Activated CD4-positive, alpha-beta T cell treated with anti-CD3 and anti-CD28 coated beads for 1 hour (primary cell): ENCODE measurements at regions not wholly inside any gene's neighbourhood (a gene's known extent, or its start where the extent isn't known, plus 50 kb on each side); places are given as distances from the start of the nearest gene placed in this dataset.

Experiments used
- DNase-seq: peaks from one replicate; pipeline ENCODE4 v3.0.0-alpha.2; 2020

DNA sequence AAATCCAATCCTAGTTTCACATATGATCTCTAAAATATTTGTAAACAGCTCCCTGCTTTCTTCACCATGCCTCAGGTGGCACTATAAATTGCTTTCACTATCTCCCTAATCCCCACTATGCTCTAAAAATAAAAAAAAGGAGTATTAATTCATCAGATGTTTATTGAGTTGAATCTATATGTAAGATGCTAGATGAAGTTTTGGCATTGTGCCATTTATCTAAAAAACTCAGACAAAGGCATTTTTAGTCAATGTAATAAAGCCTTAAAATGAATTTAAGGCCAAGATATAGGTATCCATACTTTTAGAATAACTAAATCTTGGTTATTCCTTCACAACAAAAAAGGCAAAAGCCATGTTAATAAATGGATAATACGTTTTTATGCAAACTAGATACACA, 373.9 kb downstream of the ETS1 start:
- no peak for DNase-seq

GRCh38 chr11:128212324-128212723, 375.0 kb downstream of the ETS1 start:
- no peak for DNase-seq

DNA sequence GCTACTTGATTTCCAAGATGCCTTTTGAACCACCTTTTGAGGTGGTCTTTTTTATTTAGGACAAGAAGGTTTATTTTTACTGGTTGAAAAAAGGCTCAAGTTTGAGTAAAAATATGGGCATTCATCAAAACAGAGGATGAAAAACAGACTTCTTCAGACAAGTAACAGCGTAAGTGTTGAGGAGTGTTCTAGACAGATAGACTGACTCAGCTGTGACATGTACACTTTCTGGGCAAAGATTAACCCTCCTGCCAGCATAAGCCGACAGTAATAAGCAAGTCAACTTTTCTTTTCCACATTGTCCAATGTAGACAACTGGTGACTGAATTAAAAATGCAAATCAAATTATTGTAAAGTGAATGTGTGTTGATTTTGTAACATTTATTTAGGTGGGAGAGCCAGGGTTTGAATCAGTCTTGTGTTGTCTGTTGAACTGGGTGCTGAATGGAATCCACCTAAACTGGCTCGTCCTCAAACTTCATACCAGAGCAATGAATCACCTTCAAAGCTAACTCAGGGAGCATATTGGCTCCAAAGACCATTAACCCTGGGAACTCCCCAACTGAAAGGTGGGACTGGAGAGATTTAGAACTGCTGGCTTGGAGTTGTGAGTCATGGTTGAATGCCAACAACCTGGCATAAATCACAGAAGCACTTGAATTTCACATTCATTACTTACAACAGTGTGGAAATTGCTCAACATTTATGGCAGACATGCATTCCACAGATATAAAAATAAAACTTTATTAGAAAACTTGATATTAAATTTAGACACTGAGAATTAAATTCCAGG, 377.0 kb downstream of the ETS1 start:
- no peak for DNase-seq

DNA sequence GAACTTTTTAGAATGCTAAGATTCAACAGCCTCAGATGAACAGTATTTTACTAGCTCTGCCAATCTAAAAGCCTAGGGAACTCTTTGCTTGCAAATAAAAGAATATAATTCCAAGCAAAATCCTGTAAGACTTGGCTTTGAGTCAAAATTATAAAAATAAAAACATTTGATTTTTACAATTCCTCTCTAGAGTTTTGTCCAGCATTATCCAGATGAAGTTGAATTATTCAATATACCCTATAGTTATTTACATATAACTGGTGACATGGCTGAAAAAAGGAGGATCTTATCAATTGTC, 378.3 kb downstream of the ETS1 start:
- DNase-seq, result no peak

- DNase-seq, result no peak
These were observed 378.8 kb downstream of the ETS1 start for GRCh38 chr11:128208329-128209137.

DNA sequence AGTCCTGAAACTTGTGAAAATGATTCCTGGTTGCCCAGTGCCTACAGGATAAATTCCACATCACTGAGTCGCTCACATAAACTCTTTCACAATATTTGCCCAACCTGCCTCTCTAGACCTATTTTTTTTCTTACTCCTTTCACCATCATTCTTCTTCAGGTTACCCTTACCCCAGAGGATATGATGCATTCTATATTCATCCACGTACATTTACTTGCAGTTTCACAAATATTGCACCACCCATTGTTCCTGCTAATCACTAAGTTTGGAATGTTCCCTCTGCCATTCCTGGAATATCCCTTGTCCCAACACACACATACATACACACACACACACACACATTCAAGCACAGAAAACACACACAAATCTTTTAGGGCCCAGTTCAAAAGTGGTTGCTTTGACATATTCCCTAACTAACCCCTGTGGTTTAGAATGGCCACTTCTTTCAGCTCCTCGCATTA, 379.5 kb downstream of the ETS1 start:
- DNase-seq, result no peak

DNA sequence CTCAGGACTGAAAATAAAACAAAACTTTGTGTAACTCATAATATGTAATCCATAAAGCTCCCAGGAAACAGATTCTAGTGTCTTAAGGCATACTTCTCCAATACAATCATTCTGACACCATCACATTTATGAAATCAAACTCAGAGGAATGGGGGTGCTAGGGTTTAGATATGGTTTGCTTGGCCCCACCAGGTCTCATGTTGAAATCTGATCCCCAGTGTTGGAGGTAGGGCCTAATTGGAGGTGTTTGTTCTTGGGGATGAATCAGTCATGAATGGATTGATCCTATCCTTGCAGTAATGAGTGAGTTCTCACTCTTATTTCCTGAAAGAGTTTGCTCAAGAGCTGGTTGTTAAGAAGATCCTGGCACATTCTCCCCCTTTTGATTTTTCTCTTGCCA, 380.9 kb downstream of the ETS1 start:
- DNase-seq, result no peak

DNA sequence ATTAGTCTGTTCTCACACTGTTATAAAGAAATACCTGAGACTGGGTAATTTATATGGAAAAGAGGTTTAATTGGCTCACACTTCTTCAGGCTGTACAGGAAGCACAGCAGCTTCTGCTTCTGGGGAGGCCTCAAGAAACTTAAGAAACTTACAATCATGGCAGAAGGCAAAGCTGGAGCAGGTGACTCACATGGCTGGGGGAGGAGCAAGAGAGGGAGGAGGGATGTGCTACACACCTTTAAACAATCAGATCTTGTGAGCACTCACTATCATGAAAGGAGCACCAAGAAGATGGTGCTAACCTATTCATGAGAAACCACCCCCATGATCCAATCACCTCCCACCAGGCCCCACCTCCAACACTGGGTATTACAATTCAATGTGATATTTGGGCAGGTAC, 381.6 kb downstream of the ETS1 start:
- no peak for DNase-seq

- DNase-seq, result no peak
These were observed 382.5 kb downstream of the ETS1 start for GRCh38 chr11:128204898-128205297.

DNA sequence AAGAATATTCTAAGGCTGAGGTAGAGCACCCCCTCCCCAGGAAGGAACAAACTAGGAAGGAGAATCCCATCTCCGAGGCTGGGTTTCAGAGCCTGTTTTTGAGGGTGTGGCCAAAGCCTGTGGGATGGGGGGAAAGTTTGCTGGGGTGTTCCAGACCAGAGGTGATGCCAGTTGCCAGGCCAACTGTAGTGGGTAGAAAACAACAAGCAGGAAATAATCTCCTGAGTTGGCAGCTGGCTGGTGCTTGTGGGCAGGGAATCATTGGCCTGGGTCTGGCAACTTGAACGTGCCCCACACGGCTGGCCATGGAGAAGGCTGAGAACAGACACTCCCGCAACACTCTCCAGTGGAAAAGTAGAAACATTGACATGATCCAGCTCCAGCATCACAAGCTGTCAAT, 385.6 kb downstream of the ETS1 start:
- DNase-seq, result no peak

- DNase-seq, result no peak
These were observed 386.3 kb downstream of the ETS1 start for GRCh38 chr11:128201009-128201408.

GRCh38 chr11:128200467-128200866, 386.9 kb downstream of the ETS1 start:
- DNase-seq, result no peak

GRCh38 chr11:128198216-128198772, 389.1 kb downstream of the ETS1 start:
- no peak for DNase-seq

- no peak for DNase-seq
These were observed 391.1 kb downstream of the ETS1 start for GRCh38 chr11:128196235-128196634.

DNA sequence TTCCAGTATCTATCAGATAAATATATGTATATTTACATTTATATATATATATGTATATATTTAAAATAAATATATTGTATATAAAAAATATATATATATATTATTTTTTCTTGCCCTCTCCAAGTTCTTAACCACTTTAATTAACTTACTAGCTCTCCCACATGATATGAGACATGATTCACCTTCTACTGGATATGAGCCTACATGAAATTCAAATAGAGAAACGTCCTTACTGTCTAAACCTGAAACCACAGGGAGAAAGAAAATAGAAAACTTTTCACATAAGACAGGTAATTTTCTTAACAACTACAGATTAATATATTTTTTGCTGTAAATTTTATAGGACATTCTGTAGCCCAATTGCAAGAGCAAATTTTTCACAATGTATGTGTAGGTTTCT, 391.6 kb downstream of the ETS1 start:
- no peak for DNase-seq

- DNase-seq, result no peak
These were observed 392.2 kb downstream of the ETS1 start for GRCh38 chr11:128195057-128195751.

- no peak for DNase-seq
These were observed 393.1 kb downstream of the ETS1 start for GRCh38 chr11:128194216-128194615.

DNA sequence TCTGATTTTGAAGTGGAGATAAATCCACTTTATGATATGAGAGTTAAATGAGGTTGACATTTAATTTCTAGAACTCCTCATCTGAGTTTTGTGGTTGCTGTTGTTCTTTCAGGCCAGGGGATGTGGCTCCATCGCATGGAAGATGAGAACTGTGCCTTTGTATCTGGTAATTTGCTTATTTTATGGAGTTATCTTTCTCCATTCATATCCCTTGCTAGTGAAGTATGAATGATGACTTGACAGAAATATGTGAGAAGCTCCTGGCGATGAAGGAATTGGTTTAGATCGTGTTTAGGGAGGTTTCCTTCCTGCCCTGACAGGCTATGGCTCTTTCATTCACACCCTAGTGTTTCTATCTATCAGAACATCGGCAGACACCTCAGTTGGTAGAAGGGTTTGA, 393.7 kb downstream of the ETS1 start:
- DNase-seq, result no peak

DNA sequence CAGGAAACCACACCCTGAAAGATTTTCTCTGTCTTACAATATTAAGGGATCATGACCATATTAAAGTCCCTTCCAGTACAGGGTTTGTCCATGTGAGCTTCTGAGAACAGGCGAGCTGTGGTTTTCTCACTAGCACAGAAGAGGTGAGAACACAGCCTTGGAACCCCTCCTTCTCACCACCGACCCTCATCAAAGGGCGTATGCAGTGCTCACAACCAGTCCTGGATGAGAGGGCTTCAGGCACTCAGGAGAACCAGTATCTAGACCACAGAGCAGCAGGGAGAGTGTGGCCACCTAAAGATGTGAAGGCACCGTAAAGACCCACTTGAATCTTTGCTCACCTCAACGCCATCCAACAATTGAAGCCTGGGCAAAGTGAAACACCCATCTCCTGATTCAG, 397.0 kb downstream of the ETS1 start:
- DNase-seq, result no peak

DNA sequence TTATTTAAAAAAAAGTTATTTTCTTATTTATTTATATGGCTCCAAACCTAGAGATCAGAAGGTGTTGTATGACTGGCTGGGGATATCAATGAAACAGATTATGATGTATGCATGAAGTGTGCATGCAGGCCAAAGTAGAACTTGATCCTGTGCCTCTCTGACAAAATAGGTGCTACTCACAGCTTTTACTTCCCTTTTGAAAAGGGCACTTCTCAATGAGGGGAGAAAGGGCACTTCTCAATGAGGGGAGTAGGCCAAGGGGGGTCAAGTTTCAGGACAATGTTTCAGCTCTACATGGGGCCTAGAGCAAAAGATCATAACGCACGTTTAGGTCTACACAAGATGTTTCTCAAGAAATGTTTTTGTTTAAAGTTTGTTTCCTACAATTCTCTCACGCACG, 397.5 kb downstream of the ETS1 start:
- DNase-seq, result no peak

GRCh38 chr11:128188346-128189004, 398.9 kb downstream of the ETS1 start:
- no peak for DNase-seq

DNA sequence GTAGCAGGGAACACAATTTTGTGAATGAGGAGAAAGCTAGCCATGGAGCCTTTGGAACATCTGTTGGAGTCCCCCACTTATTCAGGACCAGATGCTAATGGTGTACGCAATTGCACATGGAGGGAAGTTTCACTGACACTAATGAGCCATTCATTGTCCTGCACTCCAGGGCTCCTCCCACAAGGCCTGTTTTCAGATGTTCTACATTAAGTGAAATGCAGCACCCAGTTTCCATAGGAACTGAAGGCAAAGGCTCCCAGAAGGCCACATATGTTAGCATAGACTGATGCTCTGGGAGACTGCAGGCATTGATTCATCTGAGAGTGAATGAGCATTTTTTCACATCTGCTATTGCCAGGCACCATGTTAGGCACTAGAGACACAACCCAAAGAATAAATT, 399.5 kb downstream of the ETS1 start:
- DNase-seq, result no peak

GRCh38 chr11:128187377-128187776, 400.0 kb downstream of the ETS1 start:
- DNase-seq, result no peak
